ENCODE measurements at regions not wholly inside any gene's neighbourhood (a gene's known extent, or its start where the extent isn't known, plus 50 kb on each side); places are given as distances from the start of the nearest gene placed in this dataset.

DNA sequence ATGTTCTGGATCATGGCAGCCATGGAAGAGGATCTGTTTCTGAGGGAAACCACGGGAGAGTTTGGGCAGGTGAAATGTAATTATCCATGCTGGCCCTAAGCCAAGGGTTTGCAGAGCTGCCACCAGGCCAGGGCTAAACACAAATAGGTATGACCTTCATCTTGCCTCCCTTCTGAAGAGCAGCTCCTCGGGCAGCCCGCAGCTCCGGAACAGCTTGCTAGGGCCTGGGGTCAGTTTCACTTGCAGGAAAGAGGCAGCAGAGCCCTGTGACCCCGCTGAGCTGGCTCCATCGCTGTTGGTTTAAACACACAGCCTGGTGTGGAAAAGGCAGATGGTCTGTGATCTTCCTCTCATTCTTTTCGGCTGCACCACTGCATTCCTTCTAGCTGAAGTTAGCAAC, 141.4 kb downstream of the TMEM38B start:
- TF ChIP-seq, protein P1, sequence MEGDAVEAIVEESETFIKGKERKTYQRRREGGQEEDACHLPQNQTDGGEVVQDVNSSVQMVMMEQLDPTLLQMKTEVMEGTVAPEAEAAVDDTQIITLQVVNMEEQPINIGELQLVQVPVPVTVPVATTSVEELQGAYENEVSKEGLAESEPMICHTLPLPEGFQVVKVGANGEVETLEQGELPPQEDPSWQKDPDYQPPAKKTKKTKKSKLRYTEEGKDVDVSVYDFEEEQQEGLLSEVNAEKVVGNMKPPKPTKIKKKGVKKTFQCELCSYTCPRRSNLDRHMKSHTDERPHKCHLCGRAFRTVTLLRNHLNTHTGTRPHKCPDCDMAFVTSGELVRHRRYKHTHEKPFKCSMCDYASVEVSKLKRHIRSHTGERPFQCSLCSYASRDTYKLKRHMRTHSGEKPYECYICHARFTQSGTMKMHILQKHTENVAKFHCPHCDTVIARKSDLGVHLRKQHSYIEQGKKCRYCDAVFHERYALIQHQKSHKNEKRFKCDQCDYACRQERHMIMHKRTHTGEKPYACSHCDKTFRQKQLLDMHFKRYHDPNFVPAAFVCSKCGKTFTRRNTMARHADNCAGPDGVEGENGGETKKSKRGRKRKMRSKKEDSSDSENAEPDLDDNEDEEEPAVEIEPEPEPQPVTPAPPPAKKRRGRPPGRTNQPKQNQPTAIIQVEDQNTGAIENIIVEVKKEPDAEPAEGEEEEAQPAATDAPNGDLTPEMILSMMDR (conservative IDR thresholded peaks at IDR 0.05; ENCODE audit: low read depth, low read length) = no peak
- H3K4me3 ChIP-seq (ENCODE audit: low read depth, low read length) = no peak overlapping the region
- peak; percentile 17 for DNase-seq (ENCODE audit: low read depth)

DNA sequence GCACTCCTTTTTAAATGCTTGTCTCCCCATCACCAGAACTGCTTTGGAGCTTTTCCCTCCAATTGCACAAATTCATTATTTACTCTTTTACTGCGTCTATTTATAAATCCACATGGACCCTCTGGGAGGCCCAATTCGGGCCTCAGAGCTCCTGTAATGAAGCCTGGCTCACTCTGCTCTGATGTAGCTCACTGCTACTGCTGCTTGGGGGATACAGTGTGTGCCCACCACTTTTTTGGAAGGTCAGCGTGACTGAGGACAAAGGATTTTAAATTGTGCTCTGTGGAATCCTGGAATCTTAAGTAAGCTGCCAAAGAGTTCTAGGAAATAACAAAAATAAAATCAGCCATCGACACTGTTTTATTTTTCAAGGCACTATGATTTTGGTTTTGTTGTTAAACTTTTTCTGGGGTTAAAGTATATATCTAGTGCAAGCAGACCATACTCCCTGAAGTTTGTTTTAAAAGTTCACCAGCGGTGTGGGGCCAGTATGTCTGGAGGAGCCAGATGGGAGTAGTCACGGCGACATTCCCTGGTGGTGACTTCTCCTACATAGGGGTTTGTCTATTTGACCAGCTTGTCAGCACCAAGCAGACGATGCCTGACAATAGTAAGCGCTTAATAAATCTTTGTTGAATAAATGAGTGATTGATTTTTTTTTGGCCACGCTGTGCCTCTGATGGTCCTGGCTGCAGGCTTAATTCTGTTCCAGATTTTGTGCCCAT, 142.8 kb downstream of the TMEM38B start:
- TF ChIP-seq, protein P1 (conservative IDR thresholded peaks at IDR 0.05; ENCODE audit: low read depth, low read length) = no peak
- no peak overlapping the region for H3K4me3 ChIP-seq (ENCODE audit: low read depth, low read length)
- no peak for DNase-seq (ENCODE audit: low read depth)

DNA sequence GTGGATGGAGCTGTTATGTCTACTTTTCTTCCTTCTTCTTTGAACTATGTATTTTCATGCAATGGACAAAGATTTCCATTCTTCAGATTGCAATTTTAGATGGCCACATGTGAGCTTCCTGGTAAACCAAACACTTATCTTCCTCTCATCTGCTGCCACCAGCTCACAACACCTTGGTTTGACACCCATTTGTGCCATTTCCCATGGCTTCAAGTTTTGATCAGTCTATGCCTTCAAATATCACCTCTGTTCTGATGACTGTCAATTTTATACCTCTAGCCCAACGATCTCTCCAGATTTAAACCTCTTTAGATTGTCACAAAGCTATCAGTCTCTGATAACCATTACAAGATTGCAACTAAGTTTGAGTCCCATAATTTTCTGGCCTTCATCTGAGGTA, 147.2 kb downstream of the TMEM38B start:
- no peak for DNase-seq (ENCODE audit: low read depth)
- TF ChIP-seq, protein P1 (conservative IDR thresholded peaks at IDR 0.05; ENCODE audit: low read depth, low read length) = no peak
- no peak overlapping the region for H3K4me3 ChIP-seq (ENCODE audit: low read depth, low read length)

DNA sequence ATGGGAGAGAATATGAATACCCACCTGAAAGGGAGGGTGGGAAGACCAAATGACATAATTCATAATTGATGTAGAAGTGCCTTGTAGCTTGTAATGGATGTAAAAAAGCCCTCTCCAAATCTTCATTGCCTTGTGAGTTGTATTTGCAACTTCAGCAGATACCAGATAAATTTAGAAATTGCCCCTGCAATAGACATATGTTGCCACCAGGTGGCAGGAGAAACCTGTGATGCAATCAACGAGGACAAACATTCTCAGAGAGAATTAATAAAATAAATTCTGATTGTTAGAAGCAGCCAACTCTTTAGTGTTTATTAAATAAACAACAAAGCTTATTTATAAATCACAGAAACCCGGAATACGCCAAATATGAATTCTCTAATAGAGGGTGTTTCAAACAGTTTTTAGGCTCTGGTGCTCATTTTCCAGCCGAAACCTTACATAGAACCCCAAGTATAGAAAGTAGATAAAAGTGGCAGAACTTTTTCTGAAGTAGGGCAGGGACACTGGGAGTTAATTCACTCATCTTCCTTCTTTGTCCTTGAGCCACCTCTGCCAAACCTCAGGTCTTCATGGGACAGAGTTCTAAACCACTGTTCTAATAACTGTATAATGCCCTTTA, 147.8 kb downstream of the TMEM38B start:
- peak; percentile 67 for DNase-seq (ENCODE audit: low read depth)
- TF ChIP-seq, protein P1 (conservative IDR thresholded peaks at IDR 0.05; ENCODE audit: low read depth, low read length) = peak; percentile 85

DNA sequence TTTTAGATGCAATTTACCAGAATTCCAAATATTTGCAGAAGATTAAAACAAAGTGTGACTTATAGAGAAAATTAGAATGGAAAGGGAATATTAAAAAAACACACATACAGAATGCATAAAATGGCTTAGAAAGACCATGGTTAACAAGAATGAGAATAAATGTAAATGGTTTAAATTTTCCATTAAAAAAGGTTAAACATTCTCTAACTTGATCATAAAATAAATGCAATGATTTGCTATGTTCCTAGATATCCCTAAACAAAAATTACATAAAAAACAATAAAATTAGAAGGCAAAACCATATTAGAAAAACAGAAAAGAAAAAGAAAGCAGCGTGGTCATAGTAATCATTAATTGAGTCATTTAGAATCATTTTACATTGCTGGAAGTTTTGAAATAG, 152.5 kb downstream of the TMEM38B start:
- DNase-seq (ENCODE audit: low read depth) = no peak
- TF ChIP-seq, protein P1 (conservative IDR thresholded peaks at IDR 0.05; ENCODE audit: low read depth, low read length) = no peak
- H3K4me3 ChIP-seq (ENCODE audit: low read depth, low read length) = no peak overlapping the region

More for the DNA sequence above, 147.8 kb downstream of the TMEM38B start:
- no peak overlapping the region for H3K4me3 ChIP-seq (ENCODE audit: low read depth, low read length)

DNA sequence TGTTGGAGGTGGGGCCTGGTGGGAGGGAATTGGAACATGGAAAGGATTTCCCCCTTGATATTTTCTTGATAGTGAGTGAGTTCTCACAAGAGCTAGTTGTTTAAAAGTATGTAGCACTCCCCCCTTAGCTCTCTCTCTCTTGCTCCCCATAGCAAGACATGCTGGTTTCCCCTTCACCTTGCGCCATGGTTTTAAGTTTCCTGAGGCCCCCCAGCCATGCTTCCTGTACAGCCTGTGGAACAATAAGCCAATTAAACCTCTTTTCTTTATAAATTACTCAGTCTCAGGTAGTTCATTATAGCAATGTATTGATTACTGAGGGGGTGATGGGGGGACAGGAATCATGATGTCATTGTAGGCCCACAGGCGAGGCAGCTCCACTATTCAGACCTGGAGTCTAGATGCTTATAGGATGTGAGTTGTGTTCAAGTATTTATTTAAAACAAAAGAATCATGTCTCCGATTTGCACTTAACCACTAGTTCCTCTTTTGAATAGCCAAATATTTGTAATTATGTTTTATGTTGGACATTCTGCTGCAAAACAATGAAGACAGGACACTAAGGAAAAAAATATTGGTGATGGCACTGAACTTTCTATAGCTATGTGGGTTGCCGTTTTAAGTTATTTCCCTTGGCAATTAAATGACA, 156.6 kb downstream of the TMEM38B start:
- no peak overlapping the region for H3K4me3 ChIP-seq (ENCODE audit: low read depth, low read length)
- DNase-seq (ENCODE audit: low read depth) = no peak
- TF ChIP-seq, protein P1 (conservative IDR thresholded peaks at IDR 0.05; ENCODE audit: low read depth, low read length) = no peak
